Right lobe of liver (tissue), 4 donors: ENCODE measurements at regions not wholly inside any gene's neighbourhood (a gene's known extent, or its start where the extent isn't known, plus 50 kb on each side); places are given as distances from the start of the nearest gene placed in this dataset.

Experiments used
- CTCF ChIP-seq, 4 donors: fragments of 200-600 bp in 3 of 4; fragments of 450-650 bp in 1 of 4; IDR thresholded peaks; one replicate each; pipeline versions ENCODE4 v1.5.1 to v1.8.0; 2016 to 2022; ENCODE audit warnings: antibody characterized with exemption in 4 of 4, mild to moderate bottlenecking in 2 of 4
- POLR2A ChIP-seq: fragments of 450-650 bp; IDR thresholded peaks from one replicate; pipeline ENCODE4 v1.6.1; 2017; ENCODE audit warnings: antibody characterized with exemption, mild to moderate bottlenecking
- donor health status: DM: no; HTN: no; CAD: no.
- donor health status: DM: no; HTN: no; CAD: no.
- donor health status: DM: no; HTN: yes; CAD: no.

DNA sequence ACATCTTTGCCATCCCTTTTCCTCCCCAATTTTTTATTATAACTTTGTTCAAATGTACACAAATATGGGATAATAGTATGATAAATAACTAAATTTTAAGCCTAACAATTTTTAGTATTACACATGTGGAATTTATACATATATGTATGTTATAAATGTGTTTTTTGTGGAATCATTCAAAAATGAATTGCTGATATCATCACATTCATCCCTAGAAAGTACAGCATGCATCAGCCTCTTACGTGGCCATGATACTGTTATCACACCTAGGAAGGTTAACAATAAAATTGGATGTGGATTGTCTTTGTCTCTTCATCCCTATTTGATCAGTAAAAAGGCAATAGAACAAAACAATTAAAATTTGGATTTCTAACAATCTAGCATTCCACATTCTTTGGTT lies 73.7 kb upstream of the DAP start:
- TF ChIP-seq POLR2A (no peak), CTCF (IDR thresholded peaks at IDR 0.05) (no peak)
